Heart right ventricle (tissue), 16 donors: ENCODE measurements at regions not wholly inside any gene's neighbourhood (a gene's known extent, or its start where the extent isn't known, plus 50 kb on each side); places are given as distances from the start of the nearest gene placed in this dataset.
A peak's percentile ranks its signal among the peaks of the same experiment; 100 is the strongest.

ENCODE experiments used
- ATAC-seq, 8 donors: fragments of 200-7000 bp; cut with Tn5 transposase; one replicate each; pipeline ENCODE4 v1.9.1; 2020; ENCODE audit warnings: mild to moderate bottlenecking in 8 of 8, moderate library complexity in 8 of 8, moderate number of reproducible peaks in 1 of 8
- DNase-seq, 2 donors: peaks; one replicate each; pipeline ENCODE4 v3.0.0-alpha.2; 2020
- H3K27ac ChIP-seq, 10 donors: fragments of 200-600 bp; sonication (generic) in 2 of 10; one replicate each; pipeline versions ENCODE4 v1.5.0 to v1.8.0; 2020 to 2022; ENCODE audit warnings: mild to moderate bottlenecking in 3 of 10
- H3K27me3 ChIP-seq, 7 donors: fragments of 200-600 bp; one replicate each; pipeline ENCODE4 v1.8.0; 2021 to 2022; ENCODE audit warnings: mild to moderate bottlenecking in 2 of 7
- H3K36me3 ChIP-seq, 9 donors: fragments of 200-600 bp; sonication (generic) in 1 of 9; one replicate each; pipeline versions ENCODE4 v1.5.0 to v1.8.0; 2020 to 2022; ENCODE audit warnings: mild to moderate bottlenecking in 2 of 9
- H3K4me1 ChIP-seq, 9 donors: fragments of 200-600 bp; sonication (generic) in 1 of 9; one replicate each; pipeline versions ENCODE4 v1.5.0 to v1.8.0; 2020 to 2022; ENCODE audit warnings: mild to moderate bottlenecking in 4 of 9
- H3K4me3 ChIP-seq, 10 donors: fragments of 200-600 bp; sonication (generic) in 2 of 10; one replicate each; pipeline versions ENCODE4 v1.5.0 to v1.8.0; 2020 to 2022; ENCODE audit warnings: mild to moderate bottlenecking in 7 of 10, moderate library complexity in 2 of 10
- H3K9me3 ChIP-seq, 11 donors: fragments of 200-600 bp in 10 of 11; sonication (generic) in 2 of 11; one replicate each; pipeline versions ENCODE4 v1.5.0 to v1.8.0; 2013 to 2022; ENCODE audit warnings: mild to moderate bottlenecking in 2 of 11, control low read depth in 1 of 11, moderate library complexity in 1 of 11
- WGBS, 2 donors: extraction: QIAGEN DNeasy Blood & Tissue Kit; methylation state at CpG; one replicate each; pipeline ENCODE4 v1.1.7; 2013; ENCODE audit warnings: inconsistent platforms in 1 of 2; 5-methylcytosine and 5-hydroxymethylcytosine counted together
- intact Hi-C, 10 donors: fragments of 100-400 bp; cut with DNase I; formaldehyde crosslinking; loops; one replicate each; pipeline versions ENCODE4 v1.11.1 to v1.14.2; 2022
- TF ChIP-seq, protein P1 (sequence below), 9 donors: fragments of 200-600 bp; sonication (generic) in 2 of 9; IDR thresholded peaks; one replicate each; pipeline versions ENCODE4 v1.5.0 to v1.8.0; 2021 to 2022; ENCODE audit warnings: antibody characterized with exemption in 9 of 9, mild to moderate bottlenecking in 5 of 9, moderate library complexity in 1 of 9
- donor health status: Arrhythmogenic right ventricular cardiomyopathy.
- donor health status: ischemic (EF 13 %, LVEDD 7.1; RV severe dilation, severe dysfunction).
- donor health status: healthy with polysubstance abuse.
- donor health status: DM: no; HTN: yes; CAD: no.
- donor health status: DM: no; HTN: no; CAD: no.
- donor health status: ischemic (EF 25% LVEDD 6.9; RV normal size, moderate dysfunction).
- donor health status: ischemic (EF 25% LVEDD 5.7; RV mildly dilated, moderate dysfunction).
- donor health status: healthy.
- donor health status: DM: yes; HTN: yes; CAD: no.
- donor health status: Ischemic cardiomyopathy.
- donor health status: ischemic (EF 35%, LVEDD 5.7; RV mildly dilated, moderate dysfunction).
- donor health status: nonischemic (EF 11% LVEDD 7.7; RV severe dilation, severe dysfunction).
- donor health status: DM: yes; HTN: yes; CAD: no.
- donor health status: PGD.
- donor health status: ischemic (EF 29% LVEDD 5.4; RV normal size, mild dysfunction).
- donor health status: nonischemic (EF 23%, LVEDD 6.1; RV moderate dilation, normal function).

GRCh38 chr19:34844277-34844676 lies 71.3 kb upstream of the ZNF599 start:
- Histone ChIP-seq H3K4me1 (peaks cover 0 to 13% (median 0%) of the 10 kb centered on the region in 9 donors), H3K27me3 (no peaks in the 10 kb centered on the region), H3K9me3 (no peaks in the 10 kb centered on the region), H3K4me3 (no peak overlapping the region), H3K27ac (no peak overlapping the region), H3K36me3 (no peaks in the 10 kb centered on the region)
- intact Hi-C loops: no loop called here
- WGBS, 2 donors: 83 to 89% methylated on average over 5 of the region's 5 CpGs
- TF ChIP-seq, protein P1, sequence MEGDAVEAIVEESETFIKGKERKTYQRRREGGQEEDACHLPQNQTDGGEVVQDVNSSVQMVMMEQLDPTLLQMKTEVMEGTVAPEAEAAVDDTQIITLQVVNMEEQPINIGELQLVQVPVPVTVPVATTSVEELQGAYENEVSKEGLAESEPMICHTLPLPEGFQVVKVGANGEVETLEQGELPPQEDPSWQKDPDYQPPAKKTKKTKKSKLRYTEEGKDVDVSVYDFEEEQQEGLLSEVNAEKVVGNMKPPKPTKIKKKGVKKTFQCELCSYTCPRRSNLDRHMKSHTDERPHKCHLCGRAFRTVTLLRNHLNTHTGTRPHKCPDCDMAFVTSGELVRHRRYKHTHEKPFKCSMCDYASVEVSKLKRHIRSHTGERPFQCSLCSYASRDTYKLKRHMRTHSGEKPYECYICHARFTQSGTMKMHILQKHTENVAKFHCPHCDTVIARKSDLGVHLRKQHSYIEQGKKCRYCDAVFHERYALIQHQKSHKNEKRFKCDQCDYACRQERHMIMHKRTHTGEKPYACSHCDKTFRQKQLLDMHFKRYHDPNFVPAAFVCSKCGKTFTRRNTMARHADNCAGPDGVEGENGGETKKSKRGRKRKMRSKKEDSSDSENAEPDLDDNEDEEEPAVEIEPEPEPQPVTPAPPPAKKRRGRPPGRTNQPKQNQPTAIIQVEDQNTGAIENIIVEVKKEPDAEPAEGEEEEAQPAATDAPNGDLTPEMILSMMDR (IDR thresholded peaks at IDR 0.05): no peak
- ATAC-seq (no peak), DNase-seq (no peak)

GRCh38 chr19:34841780-34842179 lies 68.8 kb upstream of the ZNF599 start:
- Histone ChIP-seq H3K36me3 (no peaks in the 10 kb centered on the region), H3K4me3 (no peak overlapping the region), H3K27ac (no peak overlapping the region), H3K9me3 (no peaks in the 10 kb centered on the region), H3K27me3 (no peaks in the 10 kb centered on the region), H3K4me1 (peaks cover 5 to 37% (median 21%) of the 10 kb centered on the region in 9 donors)
- intact Hi-C loops: no loop called here
- no peak for DNase-seq
- 88 to 89% methylated on average over 10 of the region's 10 CpGs for WGBS, 2 donors
- TF ChIP-seq, protein P1 (IDR thresholded peaks at IDR 0.05): no peak
- ATAC-seq: no peak

- TF ChIP-seq, protein P1 (IDR thresholded peaks at IDR 0.05): peak in 7 of 9 donors; percentile 3 to 45 (median 36)
- H3K4me3 ChIP-seq: peak overlapping the region in 8 of 10 donors; percentile 4 to 43 (median 33)
Observed at GRCh38 chr19:34838753-34839431, 65.9 kb upstream of the ZNF599 start.

DNA sequence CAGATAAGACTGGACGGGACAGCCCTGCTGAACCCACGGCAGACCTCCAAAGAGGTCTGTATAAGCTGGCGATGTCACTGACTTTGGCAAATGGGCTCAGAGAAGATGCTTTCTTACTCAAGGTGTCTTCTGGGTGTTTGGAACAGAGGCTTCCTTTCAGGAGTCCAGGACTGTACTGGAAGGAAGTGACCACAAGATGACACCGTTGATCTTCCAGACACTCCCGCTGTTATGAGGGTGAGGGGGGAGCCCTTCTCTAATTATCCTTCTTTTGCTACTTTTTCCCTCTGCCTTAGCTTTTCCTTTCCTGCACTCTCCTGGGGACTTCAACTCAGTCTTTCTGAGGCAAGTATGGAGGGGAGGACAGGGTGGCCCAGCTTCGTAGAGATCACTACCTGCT lies 65.2 kb upstream of the ZNF599 start:
- TF ChIP-seq, protein P1 (IDR thresholded peaks at IDR 0.05): peak in 3 of 9 donors; percentile 13 to 35 (median 16)
- Histone ChIP-seq H3K4me3 (peak overlapping the region in 6 of 10 donors; percentile 4 to 43 (median 36)), H3K36me3 (no peaks in the 10 kb centered on the region), H3K27me3 (no peaks in the 10 kb centered on the region), H3K27ac (peak overlapping the region in 8 of 10 donors; percentile 52 to 87 (median 76)), H3K9me3 (no peaks in the 10 kb centered on the region), H3K4me1 (peaks cover 5 to 37% (median 26%) of the 10 kb centered on the region in 9 donors)
- ATAC-seq (peak; percentile 23 to 78 (median 62)), DNase-seq (no peak)
- 41 to 59% methylated on average over 6 of the region's 6 CpGs for WGBS, 2 donors
- intact Hi-C loops: loop anchor here in 1 of 10 donors (5.0 kb wide), 1 partner anchor 124 kb away; the partner anchor contains the start of gene ZNF792

More at GRCh38 chr19:34838753-34839431, 65.9 kb upstream of the ZNF599 start:
- Histone ChIP-seq H3K27ac (peak overlapping the region in 2 of 10 donors; percentile 79 to 87), H3K9me3 (no peaks in the 10 kb centered on the region), H3K36me3 (no peaks in the 10 kb centered on the region), H3K27me3 (no peaks in the 10 kb centered on the region), H3K4me1 (peaks cover 5 to 37% (median 26%) of the 10 kb centered on the region in 9 donors)
- peak; percentile 13 to 62 (median 41) for ATAC-seq
- 29 to 35% methylated on average over 43 of the region's 43 CpGs for WGBS, 2 donors
- peak in 1 of 2 donors; percentile 33 for DNase-seq
- intact Hi-C loops: loop anchor here in 1 of 10 donors (5.0 kb wide), 1 partner anchor 123 kb away; the partner anchor contains the start of gene ZNF792
